ENCODE measurements at regions not wholly inside any gene's neighbourhood (a gene's known extent, or its start where the extent isn't known, plus 50 kb on each side); places are given as distances from the start of the nearest gene placed in this dataset.

DNA sequence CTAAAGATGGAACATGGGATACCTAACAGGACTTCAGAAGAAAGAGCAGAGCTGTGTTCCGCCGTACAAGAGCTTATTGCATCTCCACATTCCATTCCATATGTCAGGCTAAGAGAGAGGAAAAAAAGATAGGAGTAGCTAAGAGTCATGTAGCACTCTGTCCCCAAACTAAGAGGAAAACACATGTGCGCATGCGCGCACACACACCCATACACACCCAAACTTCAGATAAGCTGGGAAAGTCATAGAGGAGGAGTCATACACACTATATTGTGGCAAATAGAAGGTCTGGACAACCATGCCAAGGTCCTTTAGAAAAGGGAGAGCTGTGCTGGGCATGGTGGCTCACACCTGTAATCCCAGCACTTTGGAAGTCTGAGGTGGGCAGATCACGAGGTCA, 132.4 kb downstream of the RAB11FIP2 start:
- Mint-ChIP-seq H3K9me3 (no peaks in the 10 kb centered on the region), H3K4me3 (no peak overlapping the region), H3K4me1 (ENCODE audit: low read depth) (no peaks in the 10 kb centered on the region), H3K27ac (no peak overlapping the region), H3K36me3 (ENCODE audit: low read depth) (no peaks in the 10 kb centered on the region), H3K27me3 (peaks cover 45% of the 10 kb centered on the region)
- DNase-seq = no peak

DNA sequence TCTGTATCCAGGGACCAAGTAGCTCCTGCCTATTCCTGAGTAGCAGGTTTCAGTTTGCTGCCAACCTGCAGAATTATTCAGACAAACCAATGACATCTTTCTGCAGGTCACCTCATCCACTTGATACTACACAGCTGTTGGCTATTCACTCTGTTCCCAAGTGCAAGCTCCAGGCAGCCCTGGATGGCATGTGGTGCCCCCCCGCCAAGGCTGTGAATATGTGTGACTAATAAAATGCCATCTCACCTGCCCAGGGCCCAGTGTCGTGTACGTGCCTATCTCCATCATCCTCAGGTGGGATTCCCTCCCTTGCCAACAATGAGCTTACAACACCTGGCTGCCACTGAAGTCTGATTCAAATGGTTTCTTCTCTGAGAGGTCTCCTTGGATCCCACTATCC, 125.8 kb downstream of the RAB11FIP2 start:
- DNase-seq = no peak
- no peaks in the 10 kb centered on the region for H3K27me3 Mint-ChIP-seq
- no peak overlapping the region for H3K4me3 Mint-ChIP-seq
- H3K4me1 Mint-ChIP-seq (ENCODE audit: low read depth) = no peaks in the 10 kb centered on the region
- H3K9me3 Mint-ChIP-seq = no peaks in the 10 kb centered on the region
- no peak overlapping the region for H3K27ac Mint-ChIP-seq
- no peaks in the 10 kb centered on the region for H3K36me3 Mint-ChIP-seq (ENCODE audit: low read depth)

DNA sequence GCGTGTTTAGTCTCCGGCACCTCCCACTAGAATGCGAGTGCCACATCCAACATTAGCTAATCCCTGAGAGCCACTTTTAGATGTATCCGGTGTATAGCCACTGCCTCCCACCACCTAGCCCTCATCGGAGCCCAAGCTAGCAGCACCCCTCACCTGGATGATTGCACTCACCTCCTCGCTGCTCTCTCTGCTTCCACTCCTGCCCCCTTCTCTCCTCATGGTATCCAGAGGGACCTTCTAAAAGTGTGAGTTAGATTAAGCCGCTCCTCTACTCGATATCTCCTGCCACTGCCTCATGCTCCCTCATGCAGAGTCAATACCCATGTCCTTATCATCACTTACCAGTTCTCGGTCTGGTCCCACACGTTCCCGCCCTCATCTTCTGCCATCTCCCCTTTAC, 125.3 kb downstream of the RAB11FIP2 start:
- Mint-ChIP-seq H3K27ac (no peak overlapping the region), H3K4me3 (no peak overlapping the region), H3K27me3 (no peaks in the 10 kb centered on the region), H3K4me1 (ENCODE audit: low read depth) (no peaks in the 10 kb centered on the region), H3K9me3 (no peaks in the 10 kb centered on the region), H3K36me3 (ENCODE audit: low read depth) (no peaks in the 10 kb centered on the region)
- DNase-seq = no peak

DNA sequence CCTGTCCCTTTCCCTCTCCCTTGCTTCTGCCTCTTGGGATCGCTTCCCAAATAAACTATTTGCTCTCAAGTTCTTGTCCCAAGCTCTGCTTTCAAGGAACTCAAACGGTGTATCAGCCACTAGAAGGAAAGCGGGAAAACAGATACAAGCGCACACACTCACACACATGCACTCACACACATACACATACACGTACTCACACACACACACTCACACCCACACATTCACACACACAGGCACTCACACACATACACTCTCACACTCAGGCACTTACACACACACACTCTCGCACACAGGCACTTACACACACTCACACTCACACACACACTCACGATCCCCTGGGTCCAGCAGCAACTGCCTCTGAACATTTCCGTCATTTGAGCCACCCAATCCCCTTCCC, 121.9 kb downstream of the RAB11FIP2 start:
- Mint-ChIP-seq H3K9me3 (no peaks in the 10 kb centered on the region), H3K4me3 (no peak overlapping the region), H3K4me1 (ENCODE audit: low read depth) (no peaks in the 10 kb centered on the region), H3K36me3 (ENCODE audit: low read depth) (no peaks in the 10 kb centered on the region), H3K27me3 (peaks cover 13% of the 10 kb centered on the region), H3K27ac (no peak overlapping the region)
- DNase-seq = no peak

DNA sequence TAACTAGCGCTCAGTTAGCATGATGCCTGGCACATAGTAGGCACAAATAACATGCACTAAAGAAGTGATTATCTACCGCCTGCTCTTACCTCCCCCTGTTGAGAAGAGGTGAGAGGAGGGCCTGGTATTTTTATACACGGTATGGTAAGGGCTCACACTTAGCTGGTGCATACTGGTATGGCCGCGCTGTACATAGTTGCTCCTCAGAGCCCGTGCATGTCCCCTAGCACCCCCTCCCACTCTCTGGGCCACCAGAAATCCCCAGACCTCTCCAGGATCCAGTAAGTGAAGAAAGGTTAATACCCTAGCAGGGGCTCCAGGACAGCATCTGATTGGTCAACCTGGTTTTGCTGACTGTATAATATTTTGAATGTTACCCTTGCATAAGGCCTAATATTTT, 121.4 kb downstream of the RAB11FIP2 start:
- Mint-ChIP-seq H3K4me3 (no peak overlapping the region), H3K9me3 (no peaks in the 10 kb centered on the region), H3K36me3 (ENCODE audit: low read depth) (no peaks in the 10 kb centered on the region), H3K27me3 (peaks cover 14% of the 10 kb centered on the region), H3K27ac (no peak overlapping the region), H3K4me1 (ENCODE audit: low read depth) (no peaks in the 10 kb centered on the region)
- no peak for DNase-seq

DNA sequence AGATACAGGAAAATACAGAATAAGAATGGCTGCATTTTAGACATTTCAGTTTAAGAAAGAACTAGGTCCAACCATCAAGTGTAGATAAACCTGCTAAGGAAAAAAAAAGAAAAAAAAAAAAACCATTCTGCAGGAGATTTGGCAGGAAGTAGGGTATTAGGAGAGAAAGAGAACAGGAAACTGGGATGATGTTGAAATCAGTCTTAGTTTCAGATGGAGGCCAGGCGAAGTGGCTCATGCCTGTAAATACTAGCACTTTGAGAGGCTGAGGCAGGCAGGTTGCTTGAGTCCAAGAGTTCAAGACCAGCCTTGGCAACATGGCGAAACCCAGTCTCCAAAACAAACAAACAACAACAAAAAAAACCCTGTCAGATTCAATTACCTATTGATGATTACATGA, 120.2 kb downstream of the RAB11FIP2 start:
- Mint-ChIP-seq H3K36me3 (ENCODE audit: low read depth) (no peaks in the 10 kb centered on the region), H3K4me1 (ENCODE audit: low read depth) (no peaks in the 10 kb centered on the region), H3K9me3 (no peaks in the 10 kb centered on the region), H3K27me3 (peaks cover 14% of the 10 kb centered on the region), H3K4me3 (no peak overlapping the region), H3K27ac (no peak overlapping the region)
- no peak for DNase-seq

DNA sequence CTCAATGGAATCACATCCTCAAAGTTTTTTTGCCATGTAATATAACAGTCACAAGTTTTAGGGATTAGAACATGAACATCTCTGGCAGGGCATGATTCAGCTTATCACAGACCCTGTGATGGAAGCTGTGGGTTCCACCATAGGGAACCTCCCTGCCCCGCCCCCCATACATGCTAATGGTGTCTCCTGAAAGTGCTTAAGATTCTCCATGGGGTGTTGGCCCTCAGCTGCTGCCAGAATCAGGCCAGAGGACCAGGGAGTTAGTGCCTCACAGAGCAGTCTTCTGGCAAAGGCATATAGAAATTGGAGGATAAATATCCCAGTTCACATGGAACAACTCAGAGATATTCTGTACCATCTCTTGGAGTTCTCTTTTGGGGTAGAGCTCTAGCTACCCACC, 119.4 kb downstream of the RAB11FIP2 start:
- H3K4me1 Mint-ChIP-seq (ENCODE audit: low read depth) = no peaks in the 10 kb centered on the region
- no peaks in the 10 kb centered on the region for H3K36me3 Mint-ChIP-seq (ENCODE audit: low read depth)
- H3K9me3 Mint-ChIP-seq = no peaks in the 10 kb centered on the region
- H3K27ac Mint-ChIP-seq = no peak overlapping the region
- no peak overlapping the region for H3K4me3 Mint-ChIP-seq
- no peak for DNase-seq
- H3K27me3 Mint-ChIP-seq = peaks cover 14% of the 10 kb centered on the region

DNA sequence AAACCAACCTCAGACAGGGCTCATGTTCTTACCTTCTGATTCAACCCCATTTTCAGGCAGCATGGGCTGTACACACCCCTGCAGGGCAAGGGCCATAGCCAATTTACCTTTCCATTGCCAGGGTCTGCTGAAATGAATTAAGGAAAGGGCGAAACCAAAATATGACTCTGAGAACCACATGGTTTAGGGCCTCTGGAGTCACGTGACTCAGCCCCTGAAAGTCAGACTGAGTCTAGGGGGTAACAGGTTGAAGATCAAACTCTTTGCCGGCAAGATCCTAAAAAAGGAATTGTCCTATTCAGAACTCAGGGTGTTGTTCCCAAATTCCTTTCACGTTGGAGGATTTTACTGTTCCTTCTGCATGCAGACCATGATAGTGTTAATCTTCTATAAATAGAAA, 118.9 kb downstream of the RAB11FIP2 start:
- Mint-ChIP-seq H3K36me3 (ENCODE audit: low read depth) (no peaks in the 10 kb centered on the region), H3K4me1 (ENCODE audit: low read depth) (no peaks in the 10 kb centered on the region), H3K27me3 (peaks cover 14% of the 10 kb centered on the region)

DNA sequence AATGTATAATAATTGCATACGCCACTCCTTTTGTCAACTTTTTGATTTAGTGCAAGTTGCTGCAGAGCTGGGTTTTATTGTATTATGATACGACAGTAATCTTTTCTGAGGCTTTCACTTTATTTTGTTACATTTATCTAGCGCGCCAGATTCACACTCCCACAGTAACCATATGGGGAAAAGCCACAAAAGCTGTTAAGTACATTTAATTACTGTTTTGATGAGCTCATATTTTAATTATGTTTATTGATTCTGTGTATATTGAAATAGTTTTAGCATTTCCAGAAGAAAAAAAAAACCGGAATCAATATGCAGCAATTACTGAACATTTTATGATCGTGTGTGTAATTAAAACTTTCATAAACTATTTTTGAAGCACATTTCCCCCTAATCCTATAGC, 118.5 kb downstream of the RAB11FIP2 start:
- Mint-ChIP-seq H3K36me3 (ENCODE audit: low read depth) (no peaks in the 10 kb centered on the region), H3K27ac (no peak overlapping the region), H3K4me1 (ENCODE audit: low read depth) (no peaks in the 10 kb centered on the region), H3K27me3 (peaks cover 14% of the 10 kb centered on the region), H3K4me3 (no peak overlapping the region), H3K9me3 (no peaks in the 10 kb centered on the region)
- DNase-seq = no peak

More for the DNA sequence above, 118.9 kb downstream of the RAB11FIP2 start:
- H3K27ac Mint-ChIP-seq = no peak overlapping the region
- no peaks in the 10 kb centered on the region for H3K9me3 Mint-ChIP-seq
- DNase-seq = no peak
- no peak overlapping the region for H3K4me3 Mint-ChIP-seq

DNA sequence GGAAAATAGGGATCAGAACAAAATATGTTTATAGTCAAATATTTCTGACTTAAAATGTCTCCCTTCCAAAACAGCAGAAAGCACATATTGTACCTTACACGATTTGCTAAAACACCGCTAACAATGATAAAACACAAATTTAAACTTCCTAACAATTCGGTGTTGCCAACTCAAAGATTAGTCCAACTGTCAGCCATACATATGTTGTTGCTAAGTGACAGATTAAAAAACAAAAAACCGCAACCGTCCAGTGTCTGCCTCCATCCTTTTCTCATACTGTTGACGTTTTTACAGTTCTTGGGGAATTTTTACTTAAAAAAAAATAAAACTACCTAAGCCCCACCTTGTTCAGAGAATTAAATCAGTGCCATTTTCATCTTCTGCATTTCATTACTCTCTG, 118.0 kb downstream of the RAB11FIP2 start:
- H3K36me3 Mint-ChIP-seq (ENCODE audit: low read depth) = no peaks in the 10 kb centered on the region
- no peak overlapping the region for H3K27ac Mint-ChIP-seq
- DNase-seq = no peak
- no peaks in the 10 kb centered on the region for H3K4me1 Mint-ChIP-seq (ENCODE audit: low read depth)
- no peak overlapping the region for H3K4me3 Mint-ChIP-seq
- H3K9me3 Mint-ChIP-seq = no peaks in the 10 kb centered on the region
- peaks cover 14% of the 10 kb centered on the region for H3K27me3 Mint-ChIP-seq

DNA sequence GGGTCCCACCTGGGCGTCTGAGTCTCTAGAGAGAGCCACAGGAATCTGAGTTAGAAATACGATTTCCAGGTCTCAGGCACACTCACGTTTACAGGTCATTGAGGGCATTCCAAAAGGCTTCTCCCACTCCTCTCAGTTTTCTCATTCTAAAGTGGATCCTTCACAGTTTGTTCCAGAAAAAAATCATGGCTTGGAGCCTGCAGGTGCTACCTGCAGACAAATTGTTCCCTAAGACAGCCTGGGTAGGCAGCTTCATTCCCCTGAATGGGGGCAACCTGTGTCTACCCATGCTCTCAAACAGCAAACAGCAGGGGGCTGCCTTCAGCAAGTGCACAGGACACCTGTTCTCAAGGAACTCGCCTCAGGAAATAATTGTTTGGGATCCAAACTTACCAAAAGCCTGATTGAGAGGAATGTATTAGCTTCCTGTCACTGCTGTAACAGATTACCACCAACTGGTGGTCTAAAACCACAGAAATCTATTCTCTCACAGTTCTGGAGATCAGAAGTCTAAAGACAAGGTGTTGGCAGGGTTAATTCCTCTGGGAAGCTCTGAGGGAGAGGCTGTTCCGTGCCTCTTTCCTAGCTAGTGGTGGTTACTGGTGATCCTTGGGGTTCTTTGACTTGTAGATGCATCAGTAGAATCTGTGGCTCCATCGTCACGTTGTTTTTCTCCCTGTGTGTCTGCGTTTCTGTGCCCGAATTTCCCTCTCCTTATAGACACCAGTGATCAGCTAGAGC, 117.2 kb downstream of the RAB11FIP2 start:
- Mint-ChIP-seq H3K27ac (no peak overlapping the region), H3K27me3 (peaks cover 14% of the 10 kb centered on the region), H3K4me3 (no peak overlapping the region), H3K4me1 (ENCODE audit: low read depth) (no peaks in the 10 kb centered on the region), H3K36me3 (ENCODE audit: low read depth) (no peaks in the 10 kb centered on the region), H3K9me3 (no peaks in the 10 kb centered on the region)
- no peak for DNase-seq

DNA sequence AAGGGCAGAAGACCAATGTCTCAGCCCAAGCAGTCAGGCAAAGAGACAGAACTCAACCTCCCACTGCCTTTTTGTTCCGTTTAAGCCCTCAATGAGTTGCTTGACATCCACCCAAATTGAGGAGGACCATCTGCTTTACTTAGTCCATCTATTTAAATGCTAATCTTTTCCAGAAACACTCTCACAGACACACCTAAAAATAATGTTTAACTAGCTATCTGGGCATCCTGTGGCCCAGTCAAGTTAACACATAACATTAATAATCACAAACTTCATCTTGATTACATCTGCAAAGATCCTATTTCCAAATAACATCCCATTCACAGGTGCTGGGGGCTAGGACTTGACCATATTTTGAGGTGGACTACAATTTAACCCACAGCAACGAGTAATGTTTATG, 115.7 kb downstream of the RAB11FIP2 start:
- no peak overlapping the region for H3K27ac Mint-ChIP-seq
- peaks cover 14% of the 10 kb centered on the region for H3K27me3 Mint-ChIP-seq
- H3K4me3 Mint-ChIP-seq = no peak overlapping the region
- no peak for DNase-seq
- no peaks in the 10 kb centered on the region for H3K9me3 Mint-ChIP-seq
- H3K36me3 Mint-ChIP-seq (ENCODE audit: low read depth) = no peaks in the 10 kb centered on the region
- H3K4me1 Mint-ChIP-seq (ENCODE audit: low read depth) = no peaks in the 10 kb centered on the region

DNA sequence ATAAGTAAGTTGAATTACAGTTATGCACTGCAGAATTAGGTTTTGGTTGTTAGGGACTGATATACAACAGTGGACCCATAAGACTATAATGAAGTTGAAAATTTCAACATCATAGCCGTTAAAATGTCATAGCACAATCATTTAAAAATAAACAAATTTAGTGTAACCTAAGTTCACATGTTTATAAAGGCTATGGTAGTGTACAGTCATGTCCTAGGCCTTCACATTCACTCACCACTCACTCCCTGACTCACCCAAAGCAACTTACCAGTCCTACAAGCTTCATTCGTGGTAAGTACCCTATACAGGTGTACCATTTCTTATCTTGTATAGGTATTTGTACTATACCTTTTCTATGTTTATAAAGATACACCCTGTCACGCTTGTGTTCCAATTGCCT, 113.7 kb downstream of the RAB11FIP2 start:
- no peak overlapping the region for H3K4me3 Mint-ChIP-seq
- H3K36me3 Mint-ChIP-seq (ENCODE audit: low read depth) = no peaks in the 10 kb centered on the region
- no peaks in the 10 kb centered on the region for H3K9me3 Mint-ChIP-seq
- H3K27me3 Mint-ChIP-seq = peaks cover 9% of the 10 kb centered on the region
- no peak for DNase-seq
- H3K27ac Mint-ChIP-seq = no peak overlapping the region
- H3K4me1 Mint-ChIP-seq (ENCODE audit: low read depth) = peaks cover under 1% of the 10 kb centered on the region

DNA sequence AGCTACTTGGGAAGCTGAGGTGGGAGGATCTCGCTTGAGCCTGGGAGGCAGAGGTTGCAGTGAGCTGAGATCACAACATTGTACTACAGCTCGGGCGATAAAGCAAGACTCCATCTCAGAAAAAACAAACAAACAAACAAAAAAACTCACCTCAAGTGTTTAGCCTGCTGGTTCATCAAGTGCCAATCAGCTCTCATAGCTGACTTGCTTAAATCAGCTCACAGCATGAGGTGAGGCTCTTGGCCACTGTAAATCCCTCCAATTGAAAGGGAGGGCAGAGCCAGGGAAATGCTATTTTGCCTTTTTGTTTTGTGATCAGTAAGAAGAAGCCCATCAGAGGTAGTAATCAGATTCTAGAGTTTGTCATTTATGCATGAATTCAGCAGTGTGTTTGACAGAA, 112.3 kb downstream of the RAB11FIP2 start:
- H3K36me3 Mint-ChIP-seq (ENCODE audit: low read depth) = no peaks in the 10 kb centered on the region
- H3K9me3 Mint-ChIP-seq = no peaks in the 10 kb centered on the region
- H3K27me3 Mint-ChIP-seq = peaks cover 5% of the 10 kb centered on the region
- no peak overlapping the region for H3K27ac Mint-ChIP-seq
- no peak for DNase-seq
- H3K4me1 Mint-ChIP-seq (ENCODE audit: low read depth) = peaks cover 4% of the 10 kb centered on the region
- H3K4me3 Mint-ChIP-seq = no peak overlapping the region

DNA sequence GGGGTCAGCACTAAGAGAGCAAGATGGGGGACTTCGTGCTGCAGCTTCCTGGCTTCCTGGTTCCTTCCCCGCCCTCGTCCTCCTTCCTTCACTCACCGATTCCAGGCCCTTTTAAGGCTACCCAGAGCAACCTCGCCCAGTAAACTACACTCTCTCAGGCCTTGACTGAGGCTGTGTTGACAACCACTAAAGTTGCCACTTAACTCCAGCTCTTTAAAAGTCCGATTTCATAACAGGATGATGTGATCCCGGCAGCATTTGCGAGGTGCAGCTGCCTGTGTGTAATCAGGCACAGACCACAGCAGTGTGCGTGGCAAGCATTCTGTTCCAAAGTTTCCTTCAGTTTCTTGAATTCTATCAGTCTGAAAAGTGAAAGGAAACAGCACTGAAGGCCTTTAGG, 110.6 kb downstream of the RAB11FIP2 start:
- peaks cover 4% of the 10 kb centered on the region for H3K4me1 Mint-ChIP-seq (ENCODE audit: low read depth)
- H3K9me3 Mint-ChIP-seq = no peaks in the 10 kb centered on the region
- peaks cover 4% of the 10 kb centered on the region for H3K27me3 Mint-ChIP-seq
- DNase-seq = no peak
- no peaks in the 10 kb centered on the region for H3K36me3 Mint-ChIP-seq (ENCODE audit: low read depth)
- no peak overlapping the region for H3K4me3 Mint-ChIP-seq
- H3K27ac Mint-ChIP-seq = no peak overlapping the region

DNA sequence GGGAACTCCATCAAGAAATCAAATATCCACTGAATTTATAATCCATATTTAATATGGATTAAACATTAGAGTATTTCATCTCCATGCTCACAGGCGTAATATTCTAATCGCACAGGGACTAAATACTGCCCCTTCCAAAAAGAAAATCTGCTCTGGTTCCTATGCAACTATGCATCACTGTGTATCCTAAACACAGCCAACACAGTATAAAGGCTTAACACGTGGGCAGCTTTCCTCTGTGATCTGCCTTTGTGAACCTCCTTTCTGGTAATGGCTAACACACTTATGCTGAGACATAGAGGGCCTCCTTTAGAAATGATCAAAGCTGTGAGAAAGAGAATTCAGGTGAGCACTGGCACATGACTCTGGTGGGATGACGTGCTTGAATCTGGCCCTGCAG, 110.2 kb downstream of the RAB11FIP2 start:
- no peak overlapping the region for H3K27ac Mint-ChIP-seq

More for the DNA sequence above, 110.2 kb downstream of the RAB11FIP2 start:
- H3K4me3 Mint-ChIP-seq = no peak overlapping the region
- peaks cover 4% of the 10 kb centered on the region for H3K4me1 Mint-ChIP-seq (ENCODE audit: low read depth)
- H3K27me3 Mint-ChIP-seq = peaks cover 4% of the 10 kb centered on the region
- DNase-seq = no peak
- no peaks in the 10 kb centered on the region for H3K9me3 Mint-ChIP-seq
- H3K36me3 Mint-ChIP-seq (ENCODE audit: low read depth) = no peaks in the 10 kb centered on the region

All from activated T-cell treated with anti-CD3 and anti-CD28 coated beads, Interleukin-2, amount 50 U/mL, for 24 hours (primary cell).